ENCODE measurements at regions not wholly inside any gene's neighbourhood (a gene's known extent, or its start where the extent isn't known, plus 50 kb on each side); places are given as distances from the start of the nearest gene placed in this dataset.

DNA sequence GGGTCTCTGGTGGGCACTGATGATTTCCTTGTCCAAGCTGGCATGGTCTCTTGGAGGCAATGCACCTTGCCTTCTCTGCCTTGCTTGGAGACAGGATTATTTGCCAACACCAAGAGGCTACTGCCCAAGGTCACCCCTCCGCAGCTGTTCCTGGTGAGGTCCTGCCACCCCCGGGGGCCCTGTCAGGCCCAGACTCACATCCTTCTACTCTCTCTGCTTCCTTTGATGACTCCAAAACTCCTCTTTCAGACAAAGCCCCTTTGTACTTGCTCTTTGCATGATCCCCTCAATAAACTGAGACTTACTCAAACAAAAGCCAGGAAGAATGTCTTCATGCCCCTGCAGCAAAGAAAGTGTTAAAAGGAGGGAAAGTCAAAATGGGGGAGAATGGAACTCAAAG is 137.7 kb downstream of the MEX3B start:
- TF ChIP-seq, protein P1, sequence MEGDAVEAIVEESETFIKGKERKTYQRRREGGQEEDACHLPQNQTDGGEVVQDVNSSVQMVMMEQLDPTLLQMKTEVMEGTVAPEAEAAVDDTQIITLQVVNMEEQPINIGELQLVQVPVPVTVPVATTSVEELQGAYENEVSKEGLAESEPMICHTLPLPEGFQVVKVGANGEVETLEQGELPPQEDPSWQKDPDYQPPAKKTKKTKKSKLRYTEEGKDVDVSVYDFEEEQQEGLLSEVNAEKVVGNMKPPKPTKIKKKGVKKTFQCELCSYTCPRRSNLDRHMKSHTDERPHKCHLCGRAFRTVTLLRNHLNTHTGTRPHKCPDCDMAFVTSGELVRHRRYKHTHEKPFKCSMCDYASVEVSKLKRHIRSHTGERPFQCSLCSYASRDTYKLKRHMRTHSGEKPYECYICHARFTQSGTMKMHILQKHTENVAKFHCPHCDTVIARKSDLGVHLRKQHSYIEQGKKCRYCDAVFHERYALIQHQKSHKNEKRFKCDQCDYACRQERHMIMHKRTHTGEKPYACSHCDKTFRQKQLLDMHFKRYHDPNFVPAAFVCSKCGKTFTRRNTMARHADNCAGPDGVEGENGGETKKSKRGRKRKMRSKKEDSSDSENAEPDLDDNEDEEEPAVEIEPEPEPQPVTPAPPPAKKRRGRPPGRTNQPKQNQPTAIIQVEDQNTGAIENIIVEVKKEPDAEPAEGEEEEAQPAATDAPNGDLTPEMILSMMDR (IDR thresholded peaks at IDR 0.05): no peak
- TF ChIP-seq POLR2A (IDR thresholded peaks at IDR 0.05): no peak

Measured in esophagus squamous epithelium (tissue), 4 donors.